Astrocyte (in vitro differentiated cells and primary cell): ENCODE measurements at regions not wholly inside any gene's neighbourhood (a gene's known extent, or its start where the extent isn't known, plus 50 kb on each side); places are given as distances from the start of the nearest gene placed in this dataset.

ENCODE experiments used
- CTCF ChIP-seq: IDR thresholded peaks from 2 replicates; pipeline ENCODE4 v1.5.1; 2011; ENCODE audit warnings: low read depth, mild to moderate bottlenecking, inconsistent platforms, low read length, moderate library complexity; ENCODE audit not compliant: insufficient read depth
- EZH2 ChIP-seq: IDR thresholded peaks from 2 replicates; pipeline ENCODE4 v1.6.1; 2012; ENCODE audit warnings: mild to moderate bottlenecking, low read length, inconsistent platforms; ENCODE audit not compliant: insufficient read depth

DNA sequence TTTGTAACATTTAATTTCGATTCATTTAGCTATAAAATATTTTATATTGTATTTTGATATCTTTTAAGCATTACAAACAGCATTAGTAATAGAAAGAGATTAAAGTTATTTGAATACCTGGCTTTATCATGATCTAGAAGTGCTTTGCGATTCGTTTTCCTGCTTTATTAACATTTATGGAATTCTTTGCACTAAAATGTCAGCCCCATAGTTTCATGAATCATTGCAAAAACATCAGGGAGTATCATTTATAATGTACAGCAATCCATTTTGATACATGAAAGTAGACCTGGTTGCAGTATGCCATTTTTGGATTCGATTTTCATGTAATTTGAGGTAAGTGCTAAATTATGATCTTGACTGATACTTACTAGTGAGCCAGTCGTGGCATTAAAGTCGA lies 108.0 kb upstream of the DPYD start:
- TF ChIP-seq CTCF (no peak), EZH2 (no peak)
